Astrocyte (in vitro differentiated cells and primary cell): ENCODE measurements at regions not wholly inside any gene's neighbourhood (a gene's known extent, or its start where the extent isn't known, plus 50 kb on each side); places are given as distances from the start of the nearest gene placed in this dataset.

Source experiments
- DNase-seq: peaks from one replicate; pipeline ENCODE4 v3.0.0-alpha.2; 2010; ENCODE audit warnings: low read depth
- FAIRE-seq: peaks from 2 replicates; lab custom pipeline; 2011; peaks lifted over from hg19 to GRCh38; lab: Jason Lieb, UNC
- H2AFZ ChIP-seq: 2 replicates; pipeline ENCODE4 v1.6.0; 2012; ENCODE audit warnings: low read depth, low read length, inconsistent platforms
- H3K27ac ChIP-seq: 2 replicates; pipeline ENCODE4 v1.5.1; 2011; ENCODE audit warnings: low read depth, low read length, inconsistent platforms
- H3K27me3 ChIP-seq: 2 replicates; pipeline ENCODE4 v1.6.0; 2011; ENCODE audit warnings: low read length, inconsistent platforms; ENCODE audit not compliant: insufficient read depth
- H3K36me3 ChIP-seq: 2 replicates; pipeline ENCODE4 v1.5.1; 2011; ENCODE audit warnings: low read length, inconsistent platforms; ENCODE audit not compliant: insufficient read depth
- H3K4me1 ChIP-seq: 2 replicates; pipeline ENCODE4 v1.5.1; 2011; ENCODE audit warnings: low read length, inconsistent platforms; ENCODE audit not compliant: insufficient read depth
- H3K4me2 ChIP-seq: 2 replicates; pipeline ENCODE4 v1.6.0; 2012; ENCODE audit warnings: low read length, inconsistent platforms
- H3K4me3 ChIP-seq: 2 replicates; pipeline ENCODE4 v1.5.1; 2011; ENCODE audit warnings: low read depth, mild to moderate bottlenecking, low read length, inconsistent platforms; ENCODE audit not compliant: insufficient read depth
- H3K79me2 ChIP-seq: 2 replicates; pipeline ENCODE4 v1.6.0; 2012; ENCODE audit warnings: mild to moderate bottlenecking, low read length, inconsistent platforms; ENCODE audit not compliant: insufficient read depth
- H3K9ac ChIP-seq: 2 replicates; pipeline ENCODE4 v1.6.0; 2012; ENCODE audit warnings: mild to moderate bottlenecking, low read length, inconsistent platforms
- H3K9me3 ChIP-seq: 2 replicates; pipeline ENCODE4 v1.5.1; 2012; ENCODE audit warnings: low read depth, mild to moderate bottlenecking, low read length, inconsistent platforms; ENCODE audit not compliant: insufficient read depth
- H4K20me1 ChIP-seq: 2 replicates; pipeline ENCODE4 v1.6.0; 2012; ENCODE audit warnings: low read length, inconsistent platforms; ENCODE audit not compliant: insufficient read depth
- H3K27ac Mint-ChIP-seq: one replicate; pipeline ENCODE4 v1.8.0; 2021; ENCODE audit warnings: mild to moderate bottlenecking, mixed read lengths; ENCODE audit not compliant: unreplicated experiment
- H3K27me3 Mint-ChIP-seq: one replicate; pipeline ENCODE4 v1.8.0; 2021; ENCODE audit warnings: low read depth, mixed read lengths; ENCODE audit not compliant: unreplicated experiment
- H3K36me3 Mint-ChIP-seq: one replicate; pipeline ENCODE4 v1.8.0; 2021; ENCODE audit warnings: low read depth, mixed read lengths; ENCODE audit not compliant: unreplicated experiment
- H3K4me1 Mint-ChIP-seq: one replicate; pipeline ENCODE4 v1.8.0; 2021; ENCODE audit warnings: low read depth, mixed read lengths; ENCODE audit not compliant: unreplicated experiment
- H3K4me3 Mint-ChIP-seq: one replicate; pipeline ENCODE4 v1.8.0; 2021; ENCODE audit warnings: mild to moderate bottlenecking, moderate library complexity, mixed read lengths; ENCODE audit not compliant: unreplicated experiment
- H3K9me3 Mint-ChIP-seq: one replicate; pipeline ENCODE4 v1.8.0; 2021; ENCODE audit warnings: mild to moderate bottlenecking, mixed read lengths; ENCODE audit not compliant: unreplicated experiment
- CTCF ChIP-seq: IDR thresholded peaks from 2 replicates; pipeline ENCODE4 v1.5.1; 2011; ENCODE audit warnings: low read depth, mild to moderate bottlenecking, inconsistent platforms, low read length, moderate library complexity; ENCODE audit not compliant: insufficient read depth
- EZH2 ChIP-seq: IDR thresholded peaks from 2 replicates; pipeline ENCODE4 v1.6.1; 2012; ENCODE audit warnings: mild to moderate bottlenecking, low read length, inconsistent platforms; ENCODE audit not compliant: insufficient read depth

GRCh38 chr5:73392775-73393174, 55.8 kb downstream of the FOXD1 start:
- no peaks in the 10 kb centered on the region for H3K36me3 ChIP-seq
- H3K9me3 ChIP-seq, result no peaks in the 10 kb centered on the region
- no peak for FAIRE-seq
- no peak for DNase-seq
- Mint-ChIP-seq H3K27me3 (peaks cover 3% of the 10 kb centered on the region), H3K4me3 (no peak overlapping the region), H3K36me3 (no peaks in the 10 kb centered on the region), H3K27ac (no peak overlapping the region), H3K4me1 (peaks cover 7% of the 10 kb centered on the region), H3K9me3 (no peaks in the 10 kb centered on the region)
- peaks cover 8% of the 10 kb centered on the region for H3K4me1 ChIP-seq
- H3K4me3 ChIP-seq, result no peak overlapping the region
- no peak overlapping the region for H2AFZ ChIP-seq
- no peaks in the 10 kb centered on the region for H3K79me2 ChIP-seq
- no peak overlapping the region for H3K9ac ChIP-seq
- H3K27me3 ChIP-seq, result no peaks in the 10 kb centered on the region
- no peak overlapping the region for H3K27ac ChIP-seq
- TF ChIP-seq EZH2 (no peak), CTCF (no peak)
- no peak overlapping the region for H3K4me2 ChIP-seq
- H4K20me1 ChIP-seq, result no peaks in the 10 kb centered on the region

- Mint-ChIP-seq H3K36me3 (no peaks in the 10 kb centered on the region), H3K27ac (no peak overlapping the region), H3K9me3 (no peaks in the 10 kb centered on the region), H3K27me3 (no peaks in the 10 kb centered on the region), H3K4me3 (no peak overlapping the region), H3K4me1 (peaks cover 7% of the 10 kb centered on the region)
- FAIRE-seq (peak; percentile 91), DNase-seq (peak; percentile 61)
- TF ChIP-seq EZH2 (no peak), CTCF (no peak)
- Histone ChIP-seq H4K20me1 (no peaks in the 10 kb centered on the region), H3K27ac (no peak overlapping the region), H2AFZ (no peak overlapping the region), H3K4me2 (no peak overlapping the region), H3K4me1 (peaks cover 11% of the 10 kb centered on the region), H3K36me3 (no peaks in the 10 kb centered on the region), H3K4me3 (no peak overlapping the region), H3K79me2 (no peaks in the 10 kb centered on the region), H3K9ac (no peak overlapping the region), H3K9me3 (no peaks in the 10 kb centered on the region), H3K27me3 (no peaks in the 10 kb centered on the region)
Measured at GRCh38 chr5:73391441-73391881, 57.1 kb downstream of the FOXD1 start.

- H3K79me2 ChIP-seq, result no peaks in the 10 kb centered on the region
- H3K27me3 ChIP-seq, result no peaks in the 10 kb centered on the region
- H3K4me2 ChIP-seq, result no peak overlapping the region
- Mint-ChIP-seq H3K27me3 (no peaks in the 10 kb centered on the region), H3K36me3 (no peaks in the 10 kb centered on the region), H3K27ac (no peak overlapping the region), H3K4me1 (peaks cover 7% of the 10 kb centered on the region), H3K4me3 (no peak overlapping the region), H3K9me3 (peaks cover 3% of the 10 kb centered on the region)
- H3K9me3 ChIP-seq, result no peaks in the 10 kb centered on the region
- peaks cover 11% of the 10 kb centered on the region for H3K4me1 ChIP-seq
- H3K36me3 ChIP-seq, result no peaks in the 10 kb centered on the region
- DNase-seq (no peak), FAIRE-seq (no peak)
- no peak overlapping the region for H3K27ac ChIP-seq
- H3K4me3 ChIP-seq, result no peak overlapping the region
- H3K9ac ChIP-seq, result no peak overlapping the region
- no peaks in the 10 kb centered on the region for H4K20me1 ChIP-seq
- no peak for TF ChIP-seq EZH2
- TF ChIP-seq CTCF, result no peak
- no peak overlapping the region for H2AFZ ChIP-seq
Measured at GRCh38 chr5:73390972-73391371, 57.6 kb downstream of the FOXD1 start.
